H9 (cell line): ENCODE measurements at regions not wholly inside any gene's neighbourhood (a gene's known extent, or its start where the extent isn't known, plus 50 kb on each side); places are given as distances from the start of the nearest gene placed in this dataset.

Experiments
- DNase-seq: peaks from one replicate; pipeline ENCODE4 v3.0.0-alpha.2; 2017
- H2AFZ ChIP-seq: one replicate; pipeline ENCODE4 v1.6.1; 2013; ENCODE audit warnings: mild to moderate bottlenecking, low read length, control low read depth, moderate library complexity
- H2AK5ac ChIP-seq: 2 replicates; pipeline ENCODE4 v1.6.1; 2013; ENCODE audit warnings: low read length, control low read depth, mixed read lengths; ENCODE audit not compliant: insufficient read length
- H2BK120ac ChIP-seq: one replicate; pipeline ENCODE4 v1.6.1; 2013; ENCODE audit warnings: low read depth, mild to moderate bottlenecking, low read length, control low read depth, inconsistent platforms; ENCODE audit not compliant: poor library complexity, severe bottlenecking
- H2BK12ac ChIP-seq: 2 replicates; pipeline ENCODE4 v1.6.1; 2013; ENCODE audit warnings: low read length, control low read depth, mixed read lengths, low read depth; ENCODE audit not compliant: insufficient read length
- H2BK15ac ChIP-seq: 2 replicates; pipeline ENCODE4 v1.6.1; 2013; ENCODE audit warnings: low read depth, low read length, control low read depth
- H2BK20ac ChIP-seq: one replicate; pipeline ENCODE4 v1.6.1; 2013; ENCODE audit warnings: low read depth, mild to moderate bottlenecking, low read length, control low read depth, inconsistent platforms; ENCODE audit not compliant: poor library complexity, severe bottlenecking
- H2BK5ac ChIP-seq: 2 replicates; pipeline ENCODE4 v1.6.1; 2013; ENCODE audit warnings: low read length, control low read depth, mixed read lengths; ENCODE audit not compliant: insufficient read length
- H3K14ac ChIP-seq: 2 replicates; pipeline ENCODE4 v1.6.1; 2013; ENCODE audit warnings: low read length, control low read depth; ENCODE audit not compliant: insufficient read depth
- H3K18ac ChIP-seq: 2 replicates; pipeline ENCODE4 v1.6.1; 2013; ENCODE audit warnings: low read depth, mild to moderate bottlenecking, mixed read lengths, low read length, control low read depth; ENCODE audit not compliant: insufficient read length
- H3K23ac ChIP-seq: 2 replicates; pipeline ENCODE4 v1.6.1; 2013; ENCODE audit warnings: low read length, control low read depth, mixed read lengths, low read depth; ENCODE audit not compliant: insufficient read length
- H3K23me2 ChIP-seq: 2 replicates; pipeline ENCODE4 v1.6.1; 2013; ENCODE audit warnings: low read depth, mild to moderate bottlenecking, mixed read lengths, low read length, control low read depth; ENCODE audit not compliant: insufficient read length, poor library complexity, severe bottlenecking
- H3K27ac ChIP-seq: 2 replicates; pipeline ENCODE4 v1.5.1; 2013; ENCODE audit warnings: low read length, control low read depth, mixed read lengths, low read depth; ENCODE audit not compliant: insufficient read length
- H3K27me3 ChIP-seq: 2 replicates; pipeline ENCODE4 v1.6.1; 2013; ENCODE audit warnings: low read length, control low read depth, inconsistent platforms; ENCODE audit not compliant: insufficient read depth
- H3K4ac ChIP-seq: 2 replicates; pipeline ENCODE4 v1.6.1; 2013; ENCODE audit warnings: low read depth, mild to moderate bottlenecking, control low read depth, inconsistent platforms, low read length, moderate library complexity
- H3K4me1 ChIP-seq: 2 replicates; pipeline ENCODE4 v1.6.1; 2013; ENCODE audit warnings: low read length, control low read depth, inconsistent platforms; ENCODE audit not compliant: insufficient read depth
- H3K4me2 ChIP-seq: 2 replicates; pipeline ENCODE4 v1.6.1; 2013; ENCODE audit warnings: low read length, control low read depth, mixed read lengths; ENCODE audit not compliant: insufficient read length, insufficient read depth
- H3K56ac ChIP-seq: 2 replicates; pipeline ENCODE4 v1.6.1; 2013; ENCODE audit warnings: low read depth, mild to moderate bottlenecking, mixed read lengths, low read length, control low read depth; ENCODE audit not compliant: insufficient read length
- H3K79me1 ChIP-seq: 2 replicates; pipeline ENCODE4 v1.6.1; 2013; ENCODE audit warnings: low read depth, mild to moderate bottlenecking, moderate library complexity, low read length, control low read depth, inconsistent platforms; ENCODE audit not compliant: insufficient read depth, poor library complexity, severe bottlenecking
- H3K79me2 ChIP-seq: 2 replicates; pipeline ENCODE4 v1.6.1; 2013; ENCODE audit warnings: low read length, control low read depth, inconsistent platforms; ENCODE audit not compliant: insufficient read depth
- H3K9ac ChIP-seq: 2 replicates; pipeline ENCODE4 v1.6.1; 2013; ENCODE audit warnings: low read length, control low read depth, mixed read lengths; ENCODE audit not compliant: insufficient read length; ENCODE audit errors: extremely low read depth
- H3K9me3 ChIP-seq: one replicate; pipeline ENCODE4 v1.6.1; 2013; ENCODE audit warnings: low read depth, low read length, inconsistent platforms; ENCODE audit not compliant: control insufficient read depth
- H3T11ph ChIP-seq: one replicate; pipeline ENCODE4 v1.6.1; 2013; ENCODE audit warnings: mild to moderate bottlenecking, low read length, control low read depth, inconsistent platforms
- H4K20me1 ChIP-seq: one replicate; pipeline ENCODE4 v1.6.1; 2013; ENCODE audit not compliant: control insufficient read depth, insufficient read length, insufficient read depth
- H4K5ac ChIP-seq: 2 replicates; pipeline ENCODE4 v1.6.1; 2013; ENCODE audit warnings: low read depth, mild to moderate bottlenecking, mixed read lengths, low read length, control low read depth; ENCODE audit not compliant: insufficient read length
- H4K8ac ChIP-seq: replicated peaks from 2 replicates; pipeline ENCODE4 v1.6.1; 2013; ENCODE audit warnings: low read length, control low read depth, mixed read lengths, low read depth; ENCODE audit not compliant: insufficient read length
- H4K91ac ChIP-seq: 2 replicates; pipeline ENCODE4 v1.6.1; 2013; ENCODE audit warnings: low read depth, mild to moderate bottlenecking, moderate library complexity, mixed read lengths, low read length, control low read depth; ENCODE audit not compliant: insufficient read length
- H3K27ac Mint-ChIP-seq, 3 experiments: 2 replicates in 2 of 3; 3 replicates in 1 of 3; pipeline ENCODE4 v1.8.0; 2020 to 2021; ENCODE audit warnings: mixed read lengths in 3 of 3, mild to moderate bottlenecking in 1 of 3, moderate library complexity in 1 of 3
- H3K27me3 Mint-ChIP-seq: 2 replicates; pipeline ENCODE4 v1.8.0; 2021; ENCODE audit warnings: low read depth, mild to moderate bottlenecking, moderate library complexity, mixed read lengths
- H3K36me3 Mint-ChIP-seq, 3 experiments: 2 replicates in 2 of 3; 3 replicates in 1 of 3; pipeline ENCODE4 v1.8.0; 2020 to 2021; ENCODE audit warnings: low read depth in 3 of 3, mixed read lengths in 3 of 3; ENCODE audit not compliant: insufficient read depth in 1 of 3
- H3K4me1 Mint-ChIP-seq, 2 experiments: 2 replicates each; pipeline ENCODE4 v1.8.0; 2020; ENCODE audit warnings: mixed read lengths in 2 of 2
- H3K4me3 Mint-ChIP-seq, 2 experiments: 2 replicates in 1 of 2; 3 replicates in 1 of 2; pipeline ENCODE4 v1.8.0; 2020 to 2021; ENCODE audit warnings: mild to moderate bottlenecking in 2 of 2, mixed read lengths in 2 of 2, moderate library complexity in 1 of 2
- H3K9me3 Mint-ChIP-seq, 2 experiments: 2 replicates in 1 of 2; 3 replicates in 1 of 2; pipeline ENCODE4 v1.8.0; 2020; ENCODE audit warnings: mild to moderate bottlenecking in 2 of 2, mixed read lengths in 2 of 2, moderate library complexity in 1 of 2
- CTCF ChIP-seq: fragments of 200-600 bp; sonication (generic); conservative IDR thresholded peaks from 3 replicates; pipeline ENCODE4 v1.8.0; 2021; ENCODE audit warnings: antibody characterized with exemption, mild to moderate bottlenecking
- WGBS: extraction: QIAGEN DNeasy Blood & Tissue Kit; methylation state at CpG from one replicate; pipeline ENCODE4 v1.1.7; 2013; ENCODE audit warnings: missing lambda C conversion rate, low lambda C conversion rate, mixed read lengths; ENCODE audit not compliant: insufficient read length; ENCODE audit errors: extremely low coverage; 5-methylcytosine and 5-hydroxymethylcytosine counted together

DNA sequence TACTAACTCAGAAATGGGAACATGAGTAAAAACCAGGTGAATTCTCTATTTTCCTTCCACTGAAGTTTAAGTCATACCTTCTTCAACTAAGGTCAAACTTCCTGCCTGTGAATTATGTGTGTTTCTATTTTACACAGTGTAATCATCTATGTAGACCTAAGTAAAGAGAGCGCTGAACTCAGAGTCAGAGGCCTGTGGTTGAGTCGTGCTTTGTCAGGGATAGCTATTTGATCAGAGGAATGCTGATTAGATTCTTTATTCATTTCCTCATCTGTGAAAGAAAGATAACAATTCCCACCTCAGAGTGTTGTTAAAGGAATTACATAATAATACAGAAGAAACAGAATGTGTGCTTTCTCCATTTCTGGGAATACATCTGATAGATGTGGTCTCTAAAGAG is 654.1 kb downstream of the STIM2 start:
- no peaks in the 10 kb centered on the region for H3K4me1 ChIP-seq
- Mint-ChIP-seq H3K4me1 (peaks cover 3% of the 10 kb centered on the region in 2 experiments; a peak in 2 of 4 replicates), H3K27ac (no peak overlapping the region), H3K27me3 (no peaks in the 10 kb centered on the region), H3K9me3 (no peaks in the 10 kb centered on the region), H3K4me3 (no peak overlapping the region), H3K36me3 (no peaks in the 10 kb centered on the region)
- no peak overlapping the region for H2AFZ ChIP-seq
- no peaks in the 10 kb centered on the region for H3K79me2 ChIP-seq
- H2BK120ac ChIP-seq = no peak overlapping the region
- H4K5ac ChIP-seq = no peak overlapping the region
- H4K91ac ChIP-seq = no peak overlapping the region
- H3K27ac ChIP-seq = no peak overlapping the region
- no CpG with 5 or more reads among the region's 2 CpGs for WGBS
- no peaks in the 10 kb centered on the region for H3K9me3 ChIP-seq
- H3K18ac ChIP-seq = no peak overlapping the region
- no peak overlapping the region for H2BK20ac ChIP-seq
- no peak overlapping the region for H2BK5ac ChIP-seq
- H2BK12ac ChIP-seq = no peak overlapping the region
- no peaks in the 10 kb centered on the region for H3K23me2 ChIP-seq
- no peak for TF ChIP-seq CTCF
- no peaks in the 10 kb centered on the region for H3K79me1 ChIP-seq
- H3K23ac ChIP-seq = no peak overlapping the region
- H3K56ac ChIP-seq = no peak overlapping the region
- H2BK15ac ChIP-seq = no peak overlapping the region
- no peak overlapping the region for H2AK5ac ChIP-seq
- no peak overlapping the region for H3K4ac ChIP-seq
- no peaks in the 10 kb centered on the region for H3K27me3 ChIP-seq
- DNase-seq = no peak
- no peak overlapping the region for H3K14ac ChIP-seq
- no peak overlapping the region for H4K8ac ChIP-seq
- H3K4me2 ChIP-seq = no peak overlapping the region
- no peak overlapping the region for H3K9ac ChIP-seq
- H4K20me1 ChIP-seq = no peaks in the 10 kb centered on the region
- no peak overlapping the region for H3T11ph ChIP-seq
